ENCODE measurements at regions not wholly inside any gene's neighbourhood (a gene's known extent, or its start where the extent isn't known, plus 50 kb on each side); places are given as distances from the start of the nearest gene placed in this dataset.

DNA sequence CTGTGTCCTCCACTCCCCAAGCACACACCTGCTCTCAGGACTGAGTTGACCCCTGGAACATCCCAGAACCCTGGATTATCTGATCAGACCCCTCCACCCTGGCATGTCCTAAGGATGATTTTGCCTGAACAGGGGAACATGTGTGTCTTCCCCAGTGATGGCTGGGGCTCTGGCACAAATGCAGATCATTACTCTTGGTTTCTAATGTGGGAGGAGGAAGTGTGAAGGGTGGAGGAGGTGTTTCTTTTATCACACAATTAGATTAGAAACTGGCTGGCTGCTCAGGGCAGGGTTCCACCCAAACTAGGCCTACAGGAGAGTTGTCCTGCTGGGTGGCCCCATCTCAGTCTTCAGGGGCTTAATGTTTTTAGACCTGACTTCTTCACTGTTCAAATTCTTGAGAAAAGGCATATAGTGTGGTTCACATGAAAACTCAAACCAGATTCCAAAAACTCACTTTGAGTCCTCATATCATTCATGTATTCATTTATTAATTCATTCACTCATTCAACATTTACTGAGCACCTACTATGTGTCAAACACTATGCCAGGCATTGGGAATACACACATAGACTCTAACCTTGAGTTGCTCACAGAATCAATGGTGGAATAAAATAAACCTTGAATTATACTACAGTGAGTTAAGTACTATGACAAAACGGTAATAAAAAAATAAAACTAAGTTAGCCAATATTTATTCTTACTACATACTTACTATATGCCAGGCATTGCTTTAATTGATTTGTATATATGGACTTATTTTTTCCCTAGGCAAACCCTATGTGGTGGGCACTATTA, 221.8 kb upstream of the JUN start:
- no peak for TF ChIP-seq CTCF (IDR thresholded peaks at IDR 0.05)
- no peak for TF ChIP-seq REST (IDR thresholded peaks at IDR 0.05; ENCODE audit: insufficient read depth in 1 of 2, low read depth in 2 of 2, low read length in 1 of 2)
- TF ChIP-seq POLR2AphosphoS5 (IDR thresholded peaks at IDR 0.05; ENCODE audit: low read depth, low read length): no peak
